IPS DF 4.7 (cell line): ENCODE measurements at regions not wholly inside any gene's neighbourhood (a gene's known extent, or its start where the extent isn't known, plus 50 kb on each side); places are given as distances from the start of the nearest gene placed in this dataset.

Experiments used
- DNase-seq: peaks from one replicate; pipeline ENCODE4 v3.0.0-alpha.2; 2013; ENCODE audit warnings: low spot score; ENCODE audit errors: extremely low read depth

DNA sequence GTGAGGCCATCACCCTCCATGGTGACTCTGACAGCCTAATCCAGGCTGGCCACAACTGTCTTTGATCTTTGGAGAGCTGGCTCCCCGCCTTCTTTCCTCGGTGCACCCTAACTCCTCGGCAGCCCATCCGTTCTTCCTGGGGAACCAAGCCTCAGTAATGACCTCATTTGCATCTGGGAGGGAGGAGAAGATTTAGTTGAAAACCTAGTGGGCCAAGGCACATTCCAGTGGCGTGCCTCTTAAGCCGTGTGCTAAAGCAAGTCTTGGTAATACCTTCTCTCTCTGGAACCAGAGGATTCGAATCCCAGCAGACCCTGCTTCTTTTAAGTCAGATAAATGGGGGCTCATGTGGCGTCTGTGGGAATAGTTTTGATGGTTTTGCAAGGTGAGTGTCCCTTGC lies 233.1 kb downstream of the EBLN2 start:
- no peak for DNase-seq

DNA sequence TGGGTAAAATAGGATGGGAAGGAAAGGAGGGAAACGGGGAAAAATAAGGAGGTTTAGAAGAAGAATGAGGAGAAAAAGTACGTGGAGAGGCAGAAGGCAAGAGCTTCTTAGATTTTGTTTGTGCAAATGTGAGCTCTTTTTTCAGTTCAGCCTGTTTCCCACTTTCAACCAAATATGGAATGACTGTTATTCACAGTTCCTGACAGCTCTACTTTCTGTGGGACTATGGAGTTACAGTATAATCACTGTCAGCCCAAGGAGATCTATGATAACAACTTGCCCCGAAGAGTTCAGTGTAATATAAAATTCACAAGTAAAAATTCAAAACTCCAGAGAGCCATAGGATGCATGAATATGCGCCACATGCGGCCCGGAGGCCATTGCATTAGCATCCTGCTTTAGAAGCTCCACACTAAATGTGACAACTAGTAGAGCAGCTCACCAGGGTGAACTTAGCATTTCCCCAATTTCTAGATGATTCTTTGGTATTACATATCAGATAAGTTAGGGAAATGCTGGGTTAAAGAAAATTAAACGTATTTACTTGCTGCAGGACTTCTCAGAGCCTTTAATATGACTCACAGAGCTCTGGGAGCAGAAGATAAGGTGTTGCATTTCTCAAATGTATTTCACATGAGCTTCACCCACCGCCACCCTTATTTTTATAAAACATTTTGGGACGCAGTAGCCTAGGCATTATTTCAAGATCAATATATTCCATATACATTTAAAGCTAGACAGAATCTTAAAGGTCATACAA lies 234.6 kb downstream of the EBLN2 start:
- DNase-seq: no peak

DNA sequence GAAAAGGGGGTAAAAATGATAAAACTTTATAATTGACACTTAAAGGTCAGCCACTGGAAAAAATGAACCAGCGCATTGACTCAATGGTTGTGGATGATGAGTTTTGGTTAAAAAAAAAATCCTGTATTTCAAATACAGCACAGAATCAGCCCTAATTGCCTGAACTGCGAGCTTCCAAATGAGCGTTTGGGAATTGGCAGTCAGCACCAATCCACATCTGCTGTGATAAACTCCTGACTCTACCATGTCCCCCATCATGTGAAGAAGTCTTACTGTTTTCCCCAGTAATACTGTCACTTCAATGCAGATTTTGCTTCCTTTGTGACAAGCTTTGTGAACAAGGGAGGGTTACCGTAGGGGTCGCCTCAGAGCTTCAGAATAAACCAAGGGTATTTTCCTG lies 235.4 kb downstream of the EBLN2 start:
- no peak for DNase-seq

DNA sequence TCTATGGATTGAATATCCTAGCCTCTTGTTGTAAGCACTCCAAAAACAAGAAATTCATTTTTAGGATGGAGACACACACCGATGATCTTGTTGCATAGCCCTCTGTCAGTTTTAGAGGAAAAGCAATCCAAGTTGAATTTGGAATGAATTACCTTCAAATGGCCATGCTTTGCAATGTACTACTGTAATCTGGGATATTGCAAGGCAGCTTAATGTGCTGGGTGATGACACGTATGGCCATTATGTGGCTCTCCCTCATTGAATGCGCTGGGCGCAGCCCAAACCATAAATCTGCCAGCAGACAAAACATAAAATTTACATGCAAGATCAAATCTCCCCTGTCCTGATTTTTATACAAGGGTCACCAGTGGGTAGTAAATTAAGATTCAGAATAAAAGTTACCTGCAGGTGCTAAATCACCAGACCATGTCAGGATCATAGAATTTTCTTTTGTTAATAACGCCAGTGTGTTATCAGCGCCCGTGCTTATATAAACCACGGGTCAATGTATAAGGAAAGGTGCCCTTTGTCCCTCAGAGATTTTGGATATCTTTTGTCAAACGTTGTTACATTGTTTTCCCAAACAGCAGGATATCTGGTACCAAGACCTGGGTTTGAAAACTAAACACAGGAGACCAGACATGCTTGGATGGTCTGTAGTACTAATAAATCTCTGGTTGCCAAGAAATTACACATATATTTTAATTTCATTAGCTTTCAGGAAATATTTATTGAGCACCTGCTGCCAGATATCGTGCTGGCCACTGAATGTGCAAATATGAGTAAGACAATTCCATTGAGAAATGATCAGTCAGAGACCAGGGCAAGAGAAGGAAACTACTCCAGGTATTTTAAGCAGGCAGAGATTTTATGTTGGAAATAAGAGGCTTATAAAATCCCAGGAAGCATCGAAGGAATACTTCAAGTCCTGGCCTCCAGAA lies 237.1 kb downstream of the EBLN2 start:
- DNase-seq: no peak

DNA sequence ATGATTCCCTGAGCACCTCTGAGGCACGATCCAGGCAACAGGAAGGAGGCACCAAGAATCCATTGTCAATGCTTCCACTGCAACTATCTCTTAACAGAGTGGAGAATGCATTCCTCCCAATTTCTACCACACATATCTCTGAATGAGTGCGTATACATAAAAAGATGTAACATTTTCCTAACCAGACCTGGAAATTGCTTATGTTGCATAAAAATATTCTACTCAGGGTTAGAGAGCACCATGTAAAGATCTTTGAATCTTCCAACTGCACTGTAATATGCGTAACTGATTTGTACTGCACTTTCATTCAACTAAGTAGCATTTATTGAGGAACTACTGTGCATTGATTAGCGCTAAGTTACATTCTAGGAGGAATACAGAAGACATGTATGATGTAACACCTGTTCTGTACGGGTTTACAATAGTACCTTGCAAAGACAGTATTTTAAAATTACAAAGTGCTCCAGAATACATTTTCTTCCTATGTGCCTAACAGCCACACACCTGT lies 237.8 kb downstream of the EBLN2 start:
- no peak for DNase-seq

- no peak for DNase-seq
Measured at GRCh38 chr3:73314151-73314951, 252.9 kb downstream of the EBLN2 start.

GRCh38 chr3:73315706-73316105 lies 254.2 kb downstream of the EBLN2 start:
- DNase-seq: no peak

- no peak for DNase-seq
Measured at GRCh38 chr3:73319179-73319769, 257.8 kb downstream of the EBLN2 start.

- no peak for DNase-seq
Measured at GRCh38 chr3:73321286-73321999, 260.0 kb downstream of the EBLN2 start.

DNA sequence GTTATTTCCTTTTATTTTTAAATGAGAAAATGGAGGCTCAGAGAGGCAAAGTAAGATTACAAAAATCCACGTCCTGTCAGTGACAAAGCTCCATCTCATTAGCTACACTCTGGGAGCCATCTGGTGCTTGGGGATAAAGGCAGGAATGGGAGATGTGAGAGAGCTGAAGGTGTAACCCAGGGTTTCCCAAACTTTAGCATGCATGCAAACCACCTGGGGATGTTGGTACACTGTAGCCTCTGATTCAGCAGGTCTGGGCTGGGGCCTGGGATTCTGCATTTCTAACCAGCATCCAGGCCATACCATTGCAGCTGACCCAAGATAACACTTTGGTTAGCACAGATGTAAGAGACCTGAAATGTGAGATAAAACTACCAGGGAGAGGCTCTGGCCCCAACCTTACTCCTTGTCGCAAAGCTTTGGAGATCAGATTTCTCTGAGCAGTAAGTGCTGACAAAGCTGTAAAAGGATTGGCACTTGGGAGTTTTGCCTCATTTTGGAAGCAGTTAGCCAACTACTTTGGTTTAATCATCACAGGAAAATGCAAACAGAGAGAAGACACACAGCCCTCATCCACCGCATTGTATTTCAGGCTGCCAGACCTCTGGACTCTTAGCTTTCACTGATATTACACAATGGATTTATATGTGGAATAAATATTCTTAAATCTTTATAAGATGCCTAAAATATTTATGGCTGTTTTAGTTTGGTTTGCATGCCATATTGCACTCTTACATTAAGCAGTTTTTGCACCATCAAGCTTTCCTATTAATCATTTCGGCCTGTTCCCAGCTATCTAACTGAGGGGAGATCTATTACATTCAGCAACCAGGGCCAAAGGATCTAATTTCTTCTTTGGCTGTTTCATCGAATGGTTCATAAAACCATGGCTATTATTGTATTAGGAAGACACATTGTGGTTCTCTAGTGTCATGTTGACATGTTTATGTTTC lies 263.0 kb downstream of the EBLN2 start:
- no peak for DNase-seq

GRCh38 chr3:73326396-73326795 lies 264.9 kb downstream of the EBLN2 start:
- DNase-seq: no peak

DNA sequence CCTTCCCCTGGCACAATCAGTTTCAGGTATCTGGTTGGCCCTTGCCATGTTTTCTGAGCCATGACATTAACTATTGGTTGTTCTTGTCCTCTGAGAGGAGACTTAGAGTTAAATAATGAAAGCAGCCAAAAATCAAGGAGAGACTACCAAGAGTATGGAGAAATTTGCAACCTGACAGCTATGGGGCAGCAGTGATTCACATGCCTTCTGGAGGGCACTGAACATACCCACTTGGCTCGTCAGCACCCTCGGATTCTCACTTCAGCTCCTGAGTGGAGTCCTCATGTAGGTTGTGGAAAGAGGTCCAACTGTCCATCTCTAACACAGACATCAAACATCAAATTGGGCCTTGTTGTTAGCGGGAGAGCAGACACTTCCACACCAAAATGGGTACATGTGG lies 265.6 kb downstream of the EBLN2 start:
- no peak for DNase-seq
